Trophoblast cell (in vitro differentiated cells and primary cell): ENCODE measurements at regions not wholly inside any gene's neighbourhood (a gene's known extent, or its start where the extent isn't known, plus 50 kb on each side); places are given as distances from the start of the nearest gene placed in this dataset.

Experiments used
- DNase-seq, 2 donors: peaks; one replicate each; pipeline ENCODE4 v3.0.0-alpha.2; 2016
- H2AFZ ChIP-seq: 2 replicates; pipeline ENCODE4 v1.6.1; 2013; ENCODE audit warnings: low read length, moderate library complexity, mild to moderate bottlenecking; ENCODE audit not compliant: insufficient read depth, poor library complexity
- H2AK5ac ChIP-seq: 2 replicates; pipeline ENCODE4 v1.6.1; 2013; ENCODE audit warnings: mild to moderate bottlenecking, low read length
- H2BK120ac ChIP-seq: 2 replicates; pipeline ENCODE4 v1.6.1; 2013; ENCODE audit warnings: low read length, mild to moderate bottlenecking, moderate library complexity; ENCODE audit not compliant: insufficient read depth, poor library complexity
- H2BK12ac ChIP-seq: 2 replicates; pipeline ENCODE4 v1.6.1; 2013; ENCODE audit warnings: mild to moderate bottlenecking, low read length, moderate library complexity
- H2BK5ac ChIP-seq: 2 replicates; pipeline ENCODE4 v1.6.1; 2013; ENCODE audit warnings: low read length, low read depth, moderate library complexity, mild to moderate bottlenecking; ENCODE audit not compliant: poor library complexity
- H3K14ac ChIP-seq: 2 replicates; pipeline ENCODE4 v1.6.1; 2013; ENCODE audit warnings: mild to moderate bottlenecking, low read length
- H3K18ac ChIP-seq: 2 replicates; pipeline ENCODE4 v1.6.1; 2013; ENCODE audit warnings: mild to moderate bottlenecking, low read length
- H3K23ac ChIP-seq: 2 replicates; pipeline ENCODE4 v1.6.1; 2013; ENCODE audit warnings: low read length
- H3K27ac ChIP-seq: 2 replicates; pipeline ENCODE4 v1.5.1; 2013; ENCODE audit warnings: low read depth, mild to moderate bottlenecking, inconsistent platforms, low read length, moderate library complexity
- H3K27me3 ChIP-seq: 2 replicates; pipeline ENCODE4 v1.6.1; 2013; ENCODE audit warnings: inconsistent platforms, mild to moderate bottlenecking, low read length, moderate library complexity; ENCODE audit not compliant: insufficient read depth
- H3K36me3 ChIP-seq, 2 experiments: 1 replicate in 1 of 2; 2 replicates in 1 of 2; pipeline ENCODE4 v1.6.1; 2013; ENCODE audit warnings: low read length in 2 of 2, mild to moderate bottlenecking in 2 of 2, moderate library complexity in 1 of 2; ENCODE audit not compliant: insufficient read depth in 2 of 2, control insufficient read depth in 1 of 2
- H3K4ac ChIP-seq: 2 replicates; pipeline ENCODE4 v1.6.1; 2013; ENCODE audit warnings: low read depth, mild to moderate bottlenecking, low read length, moderate library complexity
- H3K4me1 ChIP-seq, 2 experiments: 1 replicate in 1 of 2; 2 replicates in 1 of 2; pipeline ENCODE4 v1.6.1; 2013; ENCODE audit warnings: low read length in 2 of 2, mild to moderate bottlenecking in 2 of 2, moderate library complexity in 1 of 2; ENCODE audit not compliant: insufficient read depth in 2 of 2, control insufficient read depth in 1 of 2
- H3K4me2 ChIP-seq: 2 replicates; pipeline ENCODE4 v1.6.1; 2013; ENCODE audit warnings: inconsistent platforms, mild to moderate bottlenecking, low read length, moderate library complexity
- H3K4me3 ChIP-seq: 2 replicates; pipeline ENCODE4 v1.5.1; 2013; ENCODE audit warnings: mild to moderate bottlenecking, low read depth, low read length, inconsistent platforms
- H3K79me1 ChIP-seq: one replicate; pipeline ENCODE4 v1.6.1; 2013; ENCODE audit warnings: low read length
- H3K79me2 ChIP-seq: 2 replicates; pipeline ENCODE4 v1.6.1; 2013; ENCODE audit warnings: low read length, mild to moderate bottlenecking; ENCODE audit not compliant: control insufficient read depth, insufficient read depth, poor library complexity
- H3K9ac ChIP-seq: 2 replicates; pipeline ENCODE4 v1.6.1; 2013; ENCODE audit warnings: mild to moderate bottlenecking, low read length
- H3K9me3 ChIP-seq: 2 replicates; pipeline ENCODE4 v1.6.1; 2013; ENCODE audit warnings: low read depth, mild to moderate bottlenecking, control low read depth, inconsistent platforms, low read length; ENCODE audit not compliant: insufficient read depth
- H4K12ac ChIP-seq: 2 replicates; pipeline ENCODE4 v1.6.1; 2013; ENCODE audit warnings: low read depth, mild to moderate bottlenecking, low read length, moderate library complexity
- H4K8ac ChIP-seq: 2 replicates; pipeline ENCODE4 v1.6.1; 2013; ENCODE audit warnings: low read depth, mild to moderate bottlenecking, low read length, moderate library complexity
- H4K91ac ChIP-seq: one replicate; pipeline ENCODE4 v1.6.1; 2013; ENCODE audit warnings: low read depth, mild to moderate bottlenecking, low read length, moderate library complexity
- WGBS: extraction: QIAGEN DNeasy Blood & Tissue Kit; methylation state at CpG from one replicate; pipeline ENCODE4 v1.1.7; 2013; ENCODE audit warnings: missing lambda C conversion rate; ENCODE audit not compliant: insufficient read length, insufficient coverage; ENCODE audit errors: extremely low coverage; 5-methylcytosine and 5-hydroxymethylcytosine counted together

- Histone ChIP-seq H3K36me3 (no peaks in the 10 kb centered on the region), H3K27ac (no peak overlapping the region), H3K23ac (no peak overlapping the region), H2BK120ac (no peak overlapping the region), H3K4me3 (peak overlapping the region; percentile 38), H4K12ac (no peak overlapping the region), H3K14ac (no peak overlapping the region), H2AK5ac (no peak overlapping the region), H2BK5ac (no peak overlapping the region), H3K18ac (no peak overlapping the region), H3K4me1 (peaks cover 2% of the 10 kb centered on the region in 2 experiments), H4K8ac (no peak overlapping the region), H3K79me2 (no peaks in the 10 kb centered on the region), H2BK12ac (no peak overlapping the region), H3K9me3 (peaks cover 10% of the 10 kb centered on the region), H3K9ac (no peak overlapping the region), H4K91ac (no peak overlapping the region), H3K27me3 (no peaks in the 10 kb centered on the region), H3K4ac (no peak overlapping the region), H3K4me2 (no peak overlapping the region), H3K79me1 (no peaks in the 10 kb centered on the region), H2AFZ (no peak overlapping the region)
- no peak for DNase-seq
- no CpG with 5 or more reads among the region's 3 CpGs for WGBS
These were observed 347.5 kb downstream of the C16orf95 start for GRCh38 chr16:86969716-86970115.

GRCh38 chr16:86970279-86970678, 346.9 kb downstream of the C16orf95 start:
- no peak overlapping the region for H2AK5ac ChIP-seq
- WGBS: no CpG with 5 or more reads among the region's 6 CpGs

DNA sequence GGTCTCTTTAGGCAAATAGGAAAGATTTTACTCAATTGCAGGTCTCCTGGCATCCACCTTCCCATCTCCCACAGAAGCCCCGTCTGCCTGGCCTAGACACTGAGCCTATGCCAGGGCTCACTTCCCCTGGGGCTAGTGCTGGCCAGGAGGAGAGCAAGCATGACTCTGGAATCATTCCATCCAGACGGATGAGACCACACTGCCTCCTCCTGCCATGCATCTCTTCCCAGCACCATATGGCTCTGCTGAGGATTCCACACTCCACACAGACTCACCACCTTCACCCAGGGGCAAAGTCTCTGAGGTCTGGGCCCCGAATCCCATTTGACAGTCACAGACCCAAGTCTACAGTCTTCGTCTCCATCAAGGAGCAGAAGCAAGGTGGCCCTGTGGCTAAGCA, 346.5 kb downstream of the C16orf95 start:
- H3K4me2 ChIP-seq: no peak overlapping the region
- H3K4ac ChIP-seq: no peak overlapping the region
- H2BK5ac ChIP-seq: no peak overlapping the region
- no peak overlapping the region for H3K9ac ChIP-seq
- H2BK120ac ChIP-seq: no peak overlapping the region
- H3K9me3 ChIP-seq: peaks cover 10% of the 10 kb centered on the region
- H2AFZ ChIP-seq: no peak overlapping the region
- no peak overlapping the region for H3K18ac ChIP-seq
- no peaks in the 10 kb centered on the region for H3K36me3 ChIP-seq
- H3K27ac ChIP-seq: no peak overlapping the region
- no peaks in the 10 kb centered on the region for H3K79me2 ChIP-seq
- no peak overlapping the region for H3K4me3 ChIP-seq
- H3K27me3 ChIP-seq: no peaks in the 10 kb centered on the region
- no peak overlapping the region for H4K91ac ChIP-seq
- H2AK5ac ChIP-seq: no peak overlapping the region
- H2BK12ac ChIP-seq: no peak overlapping the region
- H3K23ac ChIP-seq: no peak overlapping the region
- peaks cover 2% of the 10 kb centered on the region in 2 experiments for H3K4me1 ChIP-seq
- H3K14ac ChIP-seq: no peak overlapping the region
- H4K8ac ChIP-seq: no peak overlapping the region
- no CpG with 5 or more reads among the region's 4 CpGs for whole genome bisulfite sequencing
- H3K79me1 ChIP-seq: no peaks in the 10 kb centered on the region
- H4K12ac ChIP-seq: no peak overlapping the region
- no peak for DNase-seq

More at GRCh38 chr16:86970279-86970678, 346.9 kb downstream of the C16orf95 start:
- Histone ChIP-seq H4K8ac (no peak overlapping the region), H3K9me3 (peaks cover 10% of the 10 kb centered on the region), H3K4me3 (no peak overlapping the region), H2BK5ac (no peak overlapping the region), H4K91ac (no peak overlapping the region), H2AFZ (no peak overlapping the region), H3K79me2 (no peaks in the 10 kb centered on the region), H3K4me1 (peaks cover 2% of the 10 kb centered on the region in 2 experiments), H3K36me3 (no peaks in the 10 kb centered on the region), H3K23ac (no peak overlapping the region), H3K79me1 (no peaks in the 10 kb centered on the region), H4K12ac (no peak overlapping the region), H3K4ac (no peak overlapping the region), H3K18ac (no peak overlapping the region), H3K9ac (no peak overlapping the region), H3K4me2 (no peak overlapping the region), H3K27ac (no peak overlapping the region), H2BK120ac (no peak overlapping the region), H3K14ac (no peak overlapping the region), H2BK12ac (no peak overlapping the region), H3K27me3 (no peaks in the 10 kb centered on the region)
- no peak for DNase-seq

DNA sequence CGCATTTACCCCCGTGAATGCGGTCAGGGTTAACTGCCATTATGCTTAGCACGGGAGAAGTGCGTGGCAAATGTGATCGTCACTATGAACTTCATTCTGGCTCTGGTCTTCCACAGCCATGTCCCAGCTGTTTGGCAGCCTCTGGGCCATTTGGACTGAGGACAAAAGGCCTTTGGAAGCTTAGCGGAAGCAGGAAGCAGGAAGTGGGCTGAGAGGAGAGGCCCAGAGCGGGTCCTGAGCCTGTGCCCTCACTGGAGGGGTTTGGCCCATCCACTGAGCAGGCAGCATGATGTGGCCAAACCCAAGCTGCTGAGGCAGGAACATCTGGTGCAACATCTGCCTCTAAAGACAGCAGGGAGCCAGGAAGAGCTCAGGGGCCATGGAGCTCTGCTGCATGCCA, 345.9 kb downstream of the C16orf95 start:
- Histone ChIP-seq H3K18ac (no peak overlapping the region), H4K8ac (no peak overlapping the region), H3K36me3 (no peaks in the 10 kb centered on the region), H3K9ac (no peak overlapping the region), H4K12ac (no peak overlapping the region), H3K14ac (no peak overlapping the region), H3K4ac (no peak overlapping the region), H3K27ac (no peak overlapping the region), H3K27me3 (no peaks in the 10 kb centered on the region), H4K91ac (no peak overlapping the region), H3K79me2 (no peaks in the 10 kb centered on the region), H2AK5ac (no peak overlapping the region), H2AFZ (no peak overlapping the region), H3K4me1 (peaks cover 2% of the 10 kb centered on the region in 2 experiments), H3K4me3 (no peak overlapping the region), H3K9me3 (peaks cover 10% of the 10 kb centered on the region), H2BK12ac (no peak overlapping the region), H2BK120ac (no peak overlapping the region), H2BK5ac (no peak overlapping the region), H3K4me2 (no peak overlapping the region), H3K79me1 (no peaks in the 10 kb centered on the region), H3K23ac (no peak overlapping the region)
- DNase-seq: no peak
- WGBS: no CpG with 5 or more reads among the region's 8 CpGs
